CD4-positive, alpha-beta T cell treated with Interleukin-6 at 100 ng/mL for 8 hours (primary cell): ENCODE measurements at regions not wholly inside any gene's neighbourhood (a gene's known extent, or its start where the extent isn't known, plus 50 kb on each side); places are given as distances from the start of the nearest gene placed in this dataset.
"Not testable (repeated sequence)": the region's sequence is repeated elsewhere in the genome, so short reads cannot be mapped to it uniquely, and the experiment has no call there.

Source experiments
- DNase-seq: peaks from one replicate; pipeline ENCODE4 v3.0.0-alpha.2; 2020; ENCODE audit warnings: mixed read lengths, low spot score

- not testable (repeated sequence) for DNase-seq
Observed at GRCh38 chr7:68082961-68083657, 1086.5 kb downstream of the TYW1 start.

- no peak for DNase-seq
Observed at GRCh38 chr7:68087401-68087800, 1090.8 kb downstream of the TYW1 start.

DNA sequence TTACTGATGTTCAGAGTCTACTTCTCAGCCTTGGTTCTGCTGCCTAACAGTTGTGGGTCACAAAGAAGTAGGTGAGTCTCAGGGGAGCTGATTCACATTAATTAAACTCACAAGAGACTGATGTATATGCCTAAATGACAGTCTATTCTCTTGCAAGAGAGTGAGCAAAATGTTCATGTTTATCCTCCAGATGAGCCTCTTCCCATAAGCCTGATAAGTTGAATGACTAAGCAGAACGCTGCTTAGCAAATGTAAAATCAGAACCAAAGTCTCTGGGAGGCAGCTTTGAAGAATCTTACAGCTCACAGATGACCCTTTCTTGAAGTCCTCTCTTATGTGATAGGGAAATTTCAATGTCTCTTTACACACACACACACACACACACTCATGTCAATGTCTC, 1092.2 kb downstream of the TYW1 start:
- DNase-seq: no peak

GRCh38 chr7:68090256-68090655, 1093.6 kb downstream of the TYW1 start:
- DNase-seq: not testable (repeated sequence)

DNA sequence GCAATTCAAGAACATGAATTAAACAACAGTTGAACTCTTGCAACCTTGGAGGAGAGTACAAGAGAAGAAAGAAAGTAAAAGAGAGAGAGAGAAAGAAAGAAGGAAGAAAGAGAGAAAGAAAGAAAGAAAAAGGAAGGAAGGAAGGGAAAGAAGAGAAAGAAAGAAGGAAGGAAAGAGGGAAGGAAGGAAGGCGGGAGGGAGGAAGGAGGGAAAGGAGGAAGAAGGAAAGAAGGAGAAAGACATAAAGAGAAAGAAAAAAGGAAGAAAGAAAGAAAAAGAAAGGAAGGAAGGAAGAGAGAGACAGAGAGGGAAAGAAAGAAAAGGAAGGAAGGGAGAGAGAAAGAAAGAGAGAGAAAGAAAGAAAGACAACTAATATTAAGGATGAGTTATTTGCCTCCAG, 1106.7 kb downstream of the TYW1 start:
- no peak for DNase-seq

- DNase-seq: no peak
Observed at GRCh38 chr7:68107261-68107660, 1110.6 kb downstream of the TYW1 start.

DNA sequence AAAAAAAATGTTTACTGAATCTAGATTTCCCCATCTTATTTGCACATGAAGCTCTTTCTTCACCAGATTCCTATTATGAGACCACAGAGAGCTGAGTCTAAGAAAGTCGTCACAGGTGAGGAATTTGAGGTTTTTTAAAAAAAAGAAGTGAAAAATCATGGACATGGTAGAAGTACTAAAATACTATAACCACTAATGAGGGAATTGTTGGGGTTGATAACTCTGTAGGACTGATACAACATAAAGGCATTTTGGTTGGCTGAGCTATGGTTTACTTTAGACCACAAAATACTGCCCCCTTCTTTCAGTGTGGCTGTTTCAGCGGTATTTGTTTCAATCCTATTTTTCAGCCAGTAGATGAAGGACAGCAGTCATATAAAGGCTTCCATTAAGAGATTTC, 1111.3 kb downstream of the TYW1 start:
- DNase-seq: no peak

GRCh38 chr7:68109299-68109698, 1112.7 kb downstream of the TYW1 start:
- DNase-seq: no peak

GRCh38 chr7:68119411-68119810, 1122.8 kb downstream of the TYW1 start:
- DNase-seq: no peak

DNA sequence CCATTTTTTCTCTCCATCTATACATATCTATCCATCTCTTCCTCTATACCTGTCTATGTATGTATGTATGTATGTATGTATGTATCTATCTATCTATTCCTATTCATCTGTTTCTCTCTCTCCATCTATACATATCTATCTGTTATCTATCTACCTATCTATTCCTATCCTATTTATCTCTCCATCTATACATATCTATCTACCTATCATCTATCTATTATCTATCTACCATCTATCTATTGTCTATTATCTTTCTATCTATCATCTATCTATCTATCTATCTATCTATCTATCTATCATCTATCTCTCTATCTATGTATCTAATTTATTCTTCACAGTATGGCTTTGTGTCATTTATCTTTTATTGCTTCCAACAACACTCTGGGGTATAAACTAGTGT, 1124.4 kb downstream of the TYW1 start:
- no peak for DNase-seq

GRCh38 chr7:68121655-68122054, 1125.0 kb downstream of the TYW1 start:
- DNase-seq: no peak

DNA sequence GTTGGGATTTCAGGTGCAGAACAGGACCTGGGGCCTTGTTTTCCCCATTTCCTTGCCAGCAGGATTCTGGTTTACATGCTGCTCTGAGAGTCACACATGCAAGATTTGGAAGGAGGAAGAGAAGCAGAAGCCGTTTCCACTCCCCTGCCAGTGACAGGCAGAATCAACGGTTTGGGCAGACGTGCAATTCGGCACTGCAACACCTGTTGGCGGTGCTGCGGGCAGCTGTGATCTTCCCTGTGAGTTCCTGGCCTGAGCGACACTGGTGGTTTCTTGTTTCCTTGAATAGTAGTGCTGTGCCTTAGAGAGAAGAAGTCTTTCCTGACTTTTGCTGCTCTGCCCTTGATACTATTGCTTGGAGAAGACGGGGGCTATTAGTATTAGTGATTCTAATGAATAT, 1126.2 kb downstream of the TYW1 start:
- DNase-seq: no peak

DNA sequence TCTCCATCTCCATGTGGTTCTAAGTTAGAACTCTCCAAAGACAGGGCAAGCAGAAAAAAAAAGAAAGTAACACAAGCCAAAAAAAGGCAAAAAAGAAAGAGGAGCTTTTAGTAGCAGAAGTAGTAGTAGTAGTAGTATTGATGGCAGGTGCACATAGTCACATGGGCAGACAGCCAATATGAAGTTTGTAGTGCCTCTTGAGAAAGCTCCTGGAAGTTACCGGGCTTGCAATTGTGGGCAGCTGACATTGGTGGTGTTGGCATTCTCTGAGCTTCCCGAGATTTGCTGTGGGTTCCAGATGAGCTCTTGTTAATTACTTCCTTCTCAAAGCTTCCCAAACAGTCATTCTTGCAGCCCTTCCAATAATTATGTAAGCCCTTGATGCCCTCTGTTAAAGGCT, 1128.5 kb downstream of the TYW1 start:
- no peak for DNase-seq

DNA sequence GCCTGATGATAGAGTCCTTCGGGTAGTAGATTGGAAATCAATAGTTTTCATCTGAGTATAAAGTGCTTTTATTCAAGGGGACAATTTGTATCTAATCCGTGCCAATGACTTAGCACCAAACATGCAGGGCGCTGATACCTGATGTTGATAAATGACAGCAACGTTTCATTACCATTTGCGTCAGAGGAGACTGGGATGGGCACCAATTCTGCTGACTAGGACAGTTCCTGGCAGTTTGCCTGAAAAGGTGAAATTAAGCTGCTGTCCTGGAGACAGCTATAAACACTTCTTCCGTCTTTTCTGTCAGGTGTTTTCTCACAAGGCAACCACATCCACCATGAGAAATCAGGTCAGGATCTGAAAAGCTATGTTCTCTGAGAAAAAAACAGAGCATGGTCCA, 1136.4 kb downstream of the TYW1 start:
- DNase-seq: no peak

DNA sequence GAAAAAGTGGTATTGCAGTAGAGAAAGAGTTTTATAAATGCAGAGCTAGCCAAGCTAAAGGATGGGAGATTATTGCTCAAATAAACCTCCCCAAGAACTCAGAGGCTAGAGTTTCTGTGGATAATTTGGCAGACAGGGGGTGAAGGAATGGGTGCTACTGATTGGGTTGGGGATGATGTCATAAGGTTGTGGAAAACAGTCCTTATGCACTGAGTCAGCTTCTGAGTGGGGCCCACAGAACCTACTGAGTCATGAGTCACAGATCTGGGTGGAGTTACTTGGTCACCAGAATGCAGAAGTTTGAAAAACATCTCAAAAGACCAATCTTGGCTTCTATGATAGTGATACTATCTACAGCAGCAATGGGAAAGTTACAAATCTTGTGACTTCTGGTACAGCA, 1146.7 kb downstream of the TYW1 start:
- DNase-seq: no peak

- DNase-seq: no peak
Observed at GRCh38 chr7:68146983-68147382, 1150.3 kb downstream of the TYW1 start.

DNA sequence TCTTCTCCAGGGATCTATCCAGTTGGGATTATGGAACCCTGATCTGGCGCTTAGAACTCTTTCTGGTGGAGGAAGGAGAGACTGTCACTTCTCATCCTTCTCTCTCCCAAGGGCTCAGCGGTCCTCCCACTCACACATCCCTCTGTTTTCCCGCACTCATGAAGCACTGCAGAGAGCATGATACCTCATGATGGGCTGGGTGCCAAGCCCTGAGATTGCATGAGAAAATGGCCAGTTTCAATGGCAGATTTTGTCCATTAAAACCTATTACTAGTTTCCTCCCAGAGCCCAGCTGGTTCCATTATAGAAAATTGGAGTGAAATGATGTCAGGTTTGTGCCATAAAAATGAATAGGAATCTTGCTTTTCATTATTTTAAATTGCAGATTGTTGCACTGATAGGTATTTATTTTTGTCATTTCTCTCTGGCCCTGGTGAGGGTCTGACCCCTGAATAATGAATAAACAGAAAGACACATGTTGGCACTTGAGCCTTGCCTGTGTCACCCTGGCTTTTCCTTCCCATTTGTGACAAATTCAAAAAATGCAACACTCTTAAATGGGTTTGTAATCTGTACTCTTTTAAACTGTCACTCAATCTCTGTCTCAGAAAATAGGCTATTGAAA, 1151.1 kb downstream of the TYW1 start:
- DNase-seq: no peak

- no peak for DNase-seq
Observed at GRCh38 chr7:68148440-68148839, 1151.8 kb downstream of the TYW1 start.

DNA sequence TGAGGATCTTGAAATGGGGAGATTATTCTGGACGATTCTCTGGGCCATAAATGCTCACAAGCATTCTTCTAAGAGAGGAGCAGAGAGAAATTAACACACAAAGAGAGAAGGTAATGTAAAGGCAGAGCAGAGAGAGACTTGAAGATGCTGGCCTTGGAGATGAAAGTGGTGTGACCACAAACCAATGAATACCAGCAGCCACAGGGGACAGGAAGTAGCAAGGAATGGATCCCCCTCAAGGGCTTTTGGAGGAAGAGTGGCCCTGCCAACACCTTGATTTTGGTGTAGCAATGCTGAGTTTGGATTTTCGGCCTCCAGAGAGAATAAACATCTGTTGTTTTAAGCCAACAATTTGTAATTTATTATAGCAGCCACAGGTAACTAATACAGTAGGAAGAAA, 1155.6 kb downstream of the TYW1 start:
- no peak for DNase-seq

DNA sequence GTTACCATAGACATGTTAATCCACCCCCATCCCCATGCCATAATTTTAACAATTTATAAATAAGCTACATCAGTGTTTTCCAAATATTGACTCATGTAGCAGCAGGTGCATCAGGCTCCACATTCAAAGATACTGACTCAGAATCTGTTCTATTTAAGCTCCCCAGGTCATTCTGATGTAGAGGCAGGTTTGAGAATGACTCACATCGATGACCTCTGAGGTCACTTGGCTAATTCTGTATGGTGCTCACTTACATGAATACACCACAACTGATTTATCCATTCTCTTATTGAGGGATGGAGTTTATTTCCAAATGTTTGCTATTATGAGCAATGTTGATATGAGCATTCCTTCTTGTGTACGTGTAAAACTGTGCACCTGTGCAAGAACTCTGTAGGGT, 1159.0 kb downstream of the TYW1 start:
- DNase-seq: no peak

DNA sequence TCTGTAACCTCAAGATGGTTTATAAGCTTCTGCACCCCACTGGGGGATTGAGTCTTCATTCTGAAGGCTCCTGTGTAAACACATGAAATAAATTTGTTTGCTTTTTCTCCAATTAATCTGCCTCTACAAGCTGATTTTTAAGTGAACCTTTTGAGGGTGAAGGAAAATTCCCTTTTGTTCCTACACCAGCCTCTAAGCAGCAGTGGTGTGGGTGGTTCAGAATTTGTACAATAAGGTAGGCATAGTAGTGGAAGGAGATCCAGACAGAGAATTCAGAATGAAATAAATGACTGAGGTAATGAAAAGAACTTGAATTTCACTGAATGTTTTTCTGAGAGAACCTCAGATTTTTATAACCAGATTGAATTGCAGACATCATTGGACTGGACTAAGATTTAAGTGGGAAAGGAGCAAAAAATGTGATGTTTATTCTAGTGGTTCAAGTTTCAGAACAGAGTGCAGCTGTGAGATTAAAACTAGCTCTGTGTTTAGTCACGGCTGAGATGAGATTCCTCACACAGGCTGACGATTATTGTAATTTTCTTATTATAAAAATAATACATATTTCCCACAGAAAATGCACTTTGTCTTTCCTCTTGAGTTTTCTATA, 1162.2 kb downstream of the TYW1 start:
- no peak for DNase-seq

GRCh38 chr7:68162712-68163111, 1166.1 kb downstream of the TYW1 start:
- no peak for DNase-seq

GRCh38 chr7:68166525-68166924, 1169.9 kb downstream of the TYW1 start:
- no peak for DNase-seq

DNA sequence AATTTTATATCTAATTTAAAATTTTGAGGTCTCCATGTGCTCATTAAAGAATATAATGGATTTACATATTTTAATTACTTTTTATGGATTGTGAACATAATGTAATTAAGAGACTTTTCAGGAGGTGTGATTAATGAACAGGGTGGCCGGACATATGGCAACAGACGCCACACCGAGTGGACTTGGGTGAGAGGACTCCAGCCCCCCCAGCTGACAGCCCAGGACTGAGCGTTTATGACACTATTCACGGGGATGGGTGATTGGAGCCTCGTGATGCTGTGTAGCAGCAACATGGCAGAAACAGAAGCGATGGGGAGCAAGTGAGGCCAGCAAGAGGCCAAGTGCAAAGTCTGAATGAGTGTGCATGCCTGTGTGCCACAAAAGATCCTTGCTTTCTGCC, 1176.9 kb downstream of the TYW1 start:
- DNase-seq: no peak
